HG03045 (cell line): ENCODE measurements at regions not wholly inside any gene's neighbourhood (a gene's known extent, or its start where the extent isn't known, plus 50 kb on each side); places are given as distances from the start of the nearest gene placed in this dataset.

Source experiments
- ATAC-seq: cut with Tn5 transposase; IDR thresholded peaks from one replicate; pipeline ENCODE4 v1.9.1; 2021; ENCODE audit warnings: mild to moderate bottlenecking, moderate library complexity; ENCODE audit not compliant: unreplicated experiment

- ATAC-seq, result no peak
These were observed 75.4 kb upstream of the ARHGEF7 start for GRCh38 chr13:111039735-111040134.

GRCh38 chr13:111038887-111039286 lies 76.2 kb upstream of the ARHGEF7 start:
- ATAC-seq, result no peak

- no peak for ATAC-seq
These were observed 77.2 kb upstream of the ARHGEF7 start for GRCh38 chr13:111037927-111038326.

GRCh38 chr13:111036665-111037064 lies 78.4 kb upstream of the ARHGEF7 start:
- no peak for ATAC-seq

GRCh38 chr13:111035861-111036260 lies 79.2 kb upstream of the ARHGEF7 start:
- ATAC-seq, result no peak

GRCh38 chr13:111034811-111035210 lies 80.3 kb upstream of the ARHGEF7 start:
- ATAC-seq, result no peak

GRCh38 chr13:111033172-111034130 lies 81.7 kb upstream of the ARHGEF7 start:
- no peak for ATAC-seq

- no peak for ATAC-seq
These were observed 83.6 kb upstream of the ARHGEF7 start for GRCh38 chr13:111031531-111031961.

GRCh38 chr13:111029957-111030609 lies 85.0 kb upstream of the ARHGEF7 start:
- ATAC-seq, result no peak

- ATAC-seq, result no peak
These were observed 87.4 kb upstream of the ARHGEF7 start for GRCh38 chr13:111027458-111028439.

- ATAC-seq, result no peak
These were observed 89.8 kb upstream of the ARHGEF7 start for GRCh38 chr13:111025310-111025709.

GRCh38 chr13:111022886-111023285 lies 92.2 kb upstream of the ARHGEF7 start:
- ATAC-seq, result no peak

- no peak for ATAC-seq
These were observed 92.9 kb upstream of the ARHGEF7 start for GRCh38 chr13:111022241-111022640.

- no peak for ATAC-seq
These were observed 93.8 kb upstream of the ARHGEF7 start for GRCh38 chr13:111021270-111021669.

GRCh38 chr13:111020546-111020945 lies 94.6 kb upstream of the ARHGEF7 start:
- ATAC-seq, result no peak

- no peak for ATAC-seq
These were observed 95.1 kb upstream of the ARHGEF7 start for GRCh38 chr13:111020021-111020420.

GRCh38 chr13:111017755-111018459 lies 97.2 kb upstream of the ARHGEF7 start:
- ATAC-seq, result no peak

- ATAC-seq, result no peak
These were observed 98.3 kb upstream of the ANKRD10 start for GRCh38 chr13:111013196-111013595.

- ATAC-seq, result no peak
These were observed 97.0 kb upstream of the ANKRD10 start for GRCh38 chr13:111011899-111012298.

- no peak for ATAC-seq
These were observed 93.5 kb upstream of the ANKRD10 start for GRCh38 chr13:111008351-111008750.
